ENCODE measurements at regions not wholly inside any gene's neighbourhood (a gene's known extent, or its start where the extent isn't known, plus 50 kb on each side); places are given as distances from the start of the nearest gene placed in this dataset.

DNA sequence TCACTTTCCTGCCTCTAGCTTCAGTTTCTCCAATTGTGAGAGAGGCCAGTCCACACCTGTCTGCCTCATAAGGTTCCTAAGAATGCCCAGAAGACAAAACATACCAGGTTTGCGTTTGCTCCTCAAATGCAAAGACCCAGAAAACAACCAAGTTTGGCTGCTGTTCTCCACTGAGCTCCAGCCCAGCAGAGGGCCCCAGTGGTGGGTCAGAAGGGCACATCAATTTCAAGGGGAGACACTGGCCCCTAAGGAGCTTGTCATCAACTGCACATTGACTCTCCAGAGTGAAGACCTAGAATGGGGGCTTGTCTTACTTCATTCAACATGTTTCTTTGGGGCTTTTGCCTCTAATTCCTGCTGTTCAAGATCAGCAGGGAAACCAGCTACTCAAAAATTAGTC lies 127.9 kb upstream of the SLC6A11 start:
- ChIA-PET CTCF (interaction anchor here (0.8 to 2.7 kb wide), 4 partner anchors 17 to 50 kb away, joined by 3 to 10 read pairs (median 3); no protein-coding TSS in a partner anchor), POLR2A (no interaction called here)
- Histone ChIP-seq H3K9me2 (no peaks in the 10 kb centered on the region), H3K79me2 (ENCODE audit: insufficient read depth) (no peaks in the 10 kb centered on the region), H4K20me1 (ENCODE audit: insufficient read depth) (no peaks in the 10 kb centered on the region), H3K4me1 (ENCODE audit: control insufficient read depth in 1 of 2, insufficient read depth in 2 of 2, low read depth in 1 of 2, low read length in 1 of 2) (no peaks in the 10 kb centered on the region), H3K9me3 (no peaks in the 10 kb centered on the region), H3K27me3 (ENCODE audit: insufficient read depth) (no peaks in the 10 kb centered on the region), H3K36me3 (replicated peaks in 1 of 2; ENCODE audit: control insufficient read depth in 1 of 2, insufficient read depth in 2 of 2, low read length in 1 of 2) (no peaks in the 10 kb centered on the region), H3K9ac (no peak overlapping the region), H3K4me2 (no peak overlapping the region), H3K4me3 (ENCODE audit: low read depth in 2 of 2, low read length in 1 of 2) (no peak overlapping the region), H3K27ac (ENCODE audit: low read depth in 2 of 2, low read length in 1 of 2) (no peak overlapping the region), H2AFZ (ENCODE audit: low read depth) (no peak overlapping the region), H3F3A (replicated peaks; ENCODE audit: insufficient read depth) (no peaks in the 10 kb centered on the region)
- 60% methylated on average over 1 of the region's 1 CpG for WGBS (ENCODE audit: low lambda C conversion rate)
- no peak for TF ChIP-seq FOXJ3 (CRISPR knock-in tag; IDR thresholded peaks at IDR 0.05)
- no peak for TF ChIP-seq GATA2 (CRISPR knock-in tag; IDR thresholded peaks at IDR 0.05)
- TF ChIP-seq ELF1 (IDR thresholded peaks at IDR 0.05), result no peak
- TF ChIP-seq TAF1 (IDR thresholded peaks at IDR 0.05; ENCODE audit: borderline replicate concordance, low read depth, low read length), result no peak
- TF ChIP-seq RCOR1 (IDR thresholded peaks at IDR 0.05; ENCODE audit: low read length), result no peak
- TF ChIP-seq, protein P1, sequence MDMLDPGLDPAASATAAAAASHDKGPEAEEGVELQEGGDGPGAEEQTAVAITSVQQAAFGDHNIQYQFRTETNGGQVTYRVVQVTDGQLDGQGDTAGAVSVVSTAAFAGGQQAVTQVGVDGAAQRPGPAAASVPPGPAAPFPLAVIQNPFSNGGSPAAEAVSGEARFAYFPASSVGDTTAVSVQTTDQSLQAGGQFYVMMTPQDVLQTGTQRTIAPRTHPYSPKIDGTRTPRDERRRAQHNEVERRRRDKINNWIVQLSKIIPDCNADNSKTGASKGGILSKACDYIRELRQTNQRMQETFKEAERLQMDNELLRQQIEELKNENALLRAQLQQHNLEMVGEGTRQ (IDR thresholded peaks at IDR 0.05; ENCODE audit: borderline replicate concordance, low read depth, low read length), result no peak
- no peak for TF ChIP-seq TCF12 (IDR thresholded peaks at IDR 0.05)
- no peak for TF ChIP-seq JUND (IDR thresholded peaks at IDR 0.05)
- no peak for TF ChIP-seq FOXM1 (IDR thresholded peaks at IDR 0.05; ENCODE audit: low read depth)
- TF ChIP-seq SMC3 (IDR thresholded peaks at IDR 0.05; ENCODE audit: low read depth, low read length), result no peak
- no peak for TF ChIP-seq EZH2phosphoT487 (IDR thresholded peaks at IDR 0.05; ENCODE audit: borderline replicate concordance, low read depth)
- TF ChIP-seq, protein P2, sequence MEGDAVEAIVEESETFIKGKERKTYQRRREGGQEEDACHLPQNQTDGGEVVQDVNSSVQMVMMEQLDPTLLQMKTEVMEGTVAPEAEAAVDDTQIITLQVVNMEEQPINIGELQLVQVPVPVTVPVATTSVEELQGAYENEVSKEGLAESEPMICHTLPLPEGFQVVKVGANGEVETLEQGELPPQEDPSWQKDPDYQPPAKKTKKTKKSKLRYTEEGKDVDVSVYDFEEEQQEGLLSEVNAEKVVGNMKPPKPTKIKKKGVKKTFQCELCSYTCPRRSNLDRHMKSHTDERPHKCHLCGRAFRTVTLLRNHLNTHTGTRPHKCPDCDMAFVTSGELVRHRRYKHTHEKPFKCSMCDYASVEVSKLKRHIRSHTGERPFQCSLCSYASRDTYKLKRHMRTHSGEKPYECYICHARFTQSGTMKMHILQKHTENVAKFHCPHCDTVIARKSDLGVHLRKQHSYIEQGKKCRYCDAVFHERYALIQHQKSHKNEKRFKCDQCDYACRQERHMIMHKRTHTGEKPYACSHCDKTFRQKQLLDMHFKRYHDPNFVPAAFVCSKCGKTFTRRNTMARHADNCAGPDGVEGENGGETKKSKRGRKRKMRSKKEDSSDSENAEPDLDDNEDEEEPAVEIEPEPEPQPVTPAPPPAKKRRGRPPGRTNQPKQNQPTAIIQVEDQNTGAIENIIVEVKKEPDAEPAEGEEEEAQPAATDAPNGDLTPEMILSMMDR (IDR thresholded peaks at IDR 0.05), result no peak
- no peak for TF ChIP-seq POLR2AphosphoS5 (IDR thresholded peaks at IDR 0.05; ENCODE audit: low read depth, low read length)
- TF ChIP-seq, protein P3, sequence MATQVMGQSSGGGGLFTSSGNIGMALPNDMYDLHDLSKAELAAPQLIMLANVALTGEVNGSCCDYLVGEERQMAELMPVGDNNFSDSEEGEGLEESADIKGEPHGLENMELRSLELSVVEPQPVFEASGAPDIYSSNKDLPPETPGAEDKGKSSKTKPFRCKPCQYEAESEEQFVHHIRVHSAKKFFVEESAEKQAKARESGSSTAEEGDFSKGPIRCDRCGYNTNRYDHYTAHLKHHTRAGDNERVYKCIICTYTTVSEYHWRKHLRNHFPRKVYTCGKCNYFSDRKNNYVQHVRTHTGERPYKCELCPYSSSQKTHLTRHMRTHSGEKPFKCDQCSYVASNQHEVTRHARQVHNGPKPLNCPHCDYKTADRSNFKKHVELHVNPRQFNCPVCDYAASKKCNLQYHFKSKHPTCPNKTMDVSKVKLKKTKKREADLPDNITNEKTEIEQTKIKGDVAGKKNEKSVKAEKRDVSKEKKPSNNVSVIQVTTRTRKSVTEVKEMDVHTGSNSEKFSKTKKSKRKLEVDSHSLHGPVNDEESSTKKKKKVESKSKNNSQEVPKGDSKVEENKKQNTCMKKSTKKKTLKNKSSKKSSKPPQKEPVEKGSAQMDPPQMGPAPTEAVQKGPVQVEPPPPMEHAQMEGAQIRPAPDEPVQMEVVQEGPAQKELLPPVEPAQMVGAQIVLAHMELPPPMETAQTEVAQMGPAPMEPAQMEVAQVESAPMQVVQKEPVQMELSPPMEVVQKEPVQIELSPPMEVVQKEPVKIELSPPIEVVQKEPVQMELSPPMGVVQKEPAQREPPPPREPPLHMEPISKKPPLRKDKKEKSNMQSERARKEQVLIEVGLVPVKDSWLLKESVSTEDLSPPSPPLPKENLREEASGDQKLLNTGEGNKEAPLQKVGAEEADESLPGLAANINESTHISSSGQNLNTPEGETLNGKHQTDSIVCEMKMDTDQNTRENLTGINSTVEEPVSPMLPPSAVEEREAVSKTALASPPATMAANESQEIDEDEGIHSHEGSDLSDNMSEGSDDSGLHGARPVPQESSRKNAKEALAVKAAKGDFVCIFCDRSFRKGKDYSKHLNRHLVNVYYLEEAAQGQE (IDR thresholded peaks at IDR 0.05; ENCODE audit: low read depth, low read length), result no peak
- TF ChIP-seq, protein P4, sequence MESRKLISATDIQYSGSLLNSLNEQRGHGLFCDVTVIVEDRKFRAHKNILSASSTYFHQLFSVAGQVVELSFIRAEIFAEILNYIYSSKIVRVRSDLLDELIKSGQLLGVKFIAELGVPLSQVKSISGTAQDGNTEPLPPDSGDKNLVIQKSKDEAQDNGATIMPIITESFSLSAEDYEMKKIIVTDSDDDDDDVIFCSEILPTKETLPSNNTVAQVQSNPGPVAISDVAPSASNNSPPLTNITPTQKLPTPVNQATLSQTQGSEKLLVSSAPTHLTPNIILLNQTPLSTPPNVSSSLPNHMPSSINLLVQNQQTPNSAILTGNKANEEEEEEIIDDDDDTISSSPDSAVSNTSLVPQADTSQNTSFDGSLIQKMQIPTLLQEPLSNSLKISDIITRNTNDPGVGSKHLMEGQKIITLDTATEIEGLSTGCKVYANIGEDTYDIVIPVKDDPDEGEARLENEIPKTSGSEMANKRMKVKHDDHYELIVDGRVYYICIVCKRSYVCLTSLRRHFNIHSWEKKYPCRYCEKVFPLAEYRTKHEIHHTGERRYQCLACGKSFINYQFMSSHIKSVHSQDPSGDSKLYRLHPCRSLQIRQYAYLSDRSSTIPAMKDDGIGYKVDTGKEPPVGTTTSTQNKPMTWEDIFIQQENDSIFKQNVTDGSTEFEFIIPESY (IDR thresholded peaks at IDR 0.05; ENCODE audit: borderline replicate concordance, low read depth), result no peak
- TF ChIP-seq, protein P5, sequence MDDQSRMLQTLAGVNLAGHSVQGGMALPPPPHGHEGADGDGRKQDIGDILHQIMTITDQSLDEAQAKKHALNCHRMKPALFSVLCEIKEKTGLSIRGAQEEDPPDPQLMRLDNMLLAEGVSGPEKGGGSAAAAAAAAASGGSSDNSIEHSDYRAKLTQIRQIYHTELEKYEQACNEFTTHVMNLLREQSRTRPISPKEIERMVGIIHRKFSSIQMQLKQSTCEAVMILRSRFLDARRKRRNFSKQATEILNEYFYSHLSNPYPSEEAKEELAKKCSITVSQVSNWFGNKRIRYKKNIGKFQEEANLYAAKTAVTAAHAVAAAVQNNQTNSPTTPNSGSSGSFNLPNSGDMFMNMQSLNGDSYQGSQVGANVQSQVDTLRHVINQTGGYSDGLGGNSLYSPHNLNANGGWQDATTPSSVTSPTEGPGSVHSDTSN (IDR thresholded peaks at IDR 0.05), result no peak
- TF ChIP-seq, protein P6, sequence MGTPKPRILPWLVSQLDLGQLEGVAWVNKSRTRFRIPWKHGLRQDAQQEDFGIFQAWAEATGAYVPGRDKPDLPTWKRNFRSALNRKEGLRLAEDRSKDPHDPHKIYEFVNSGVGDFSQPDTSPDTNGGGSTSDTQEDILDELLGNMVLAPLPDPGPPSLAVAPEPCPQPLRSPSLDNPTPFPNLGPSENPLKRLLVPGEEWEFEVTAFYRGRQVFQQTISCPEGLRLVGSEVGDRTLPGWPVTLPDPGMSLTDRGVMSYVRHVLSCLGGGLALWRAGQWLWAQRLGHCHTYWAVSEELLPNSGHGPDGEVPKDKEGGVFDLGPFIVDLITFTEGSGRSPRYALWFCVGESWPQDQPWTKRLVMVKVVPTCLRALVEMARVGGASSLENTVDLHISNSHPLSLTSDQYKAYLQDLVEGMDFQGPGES (IDR thresholded peaks at IDR 0.05; ENCODE audit: low read depth, low read length), result no peak
- no peak for TF ChIP-seq SIN3A (IDR thresholded peaks at IDR 0.05; ENCODE audit: borderline replicate concordance, low read depth, low read length)
- no peak for TF ChIP-seq YY1 (IDR thresholded peaks at IDR 0.05; ENCODE audit: low read depth)
- DNase-seq, result no peak
